ENCODE measurements at regions not wholly inside any gene's neighbourhood (a gene's known extent, or its start where the extent isn't known, plus 50 kb on each side); places are given as distances from the start of the nearest gene placed in this dataset.

DNA sequence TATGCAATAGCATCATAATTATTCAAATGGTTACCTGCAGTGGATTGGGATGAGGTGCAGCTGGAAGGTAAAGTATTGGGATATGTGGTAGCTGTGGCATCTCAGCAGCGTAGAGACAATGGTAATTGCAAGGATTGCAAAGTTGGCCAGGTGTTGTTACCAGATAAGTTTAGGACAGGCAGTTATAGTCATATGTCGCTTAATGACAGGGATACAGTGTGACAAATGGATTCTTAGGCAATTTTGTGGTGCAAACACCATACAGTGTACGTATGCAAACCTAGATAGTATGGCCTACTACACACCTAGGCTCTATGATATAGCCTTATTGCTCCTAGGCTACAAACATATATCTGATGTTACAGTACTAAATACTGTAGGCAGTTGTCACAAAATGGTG is 163.5 kb upstream of the LYZL2 start:
- H3K4me3 ChIP-seq (ENCODE audit: severe bottlenecking): no peak overlapping the region
- H3K27ac ChIP-seq (ENCODE audit: poor library complexity, severe bottlenecking): no peak overlapping the region
- no peaks in the 10 kb centered on the region for H3K36me3 ChIP-seq (ENCODE audit: low read depth)
- H3K9me3 ChIP-seq (ENCODE audit: severe bottlenecking): no peaks in the 10 kb centered on the region
- no peaks in the 10 kb centered on the region for H3K27me3 ChIP-seq (ENCODE audit: insufficient read depth, poor library complexity, severe bottlenecking)
- ATAC-seq (ENCODE audit: low read depth) (no peak), DNase-seq (ENCODE audit: low spot score) (no peak)
- no peaks in the 10 kb centered on the region for H3K4me1 ChIP-seq (ENCODE audit: insufficient read depth, poor library complexity, severe bottlenecking)
- TF ChIP-seq, protein P1, sequence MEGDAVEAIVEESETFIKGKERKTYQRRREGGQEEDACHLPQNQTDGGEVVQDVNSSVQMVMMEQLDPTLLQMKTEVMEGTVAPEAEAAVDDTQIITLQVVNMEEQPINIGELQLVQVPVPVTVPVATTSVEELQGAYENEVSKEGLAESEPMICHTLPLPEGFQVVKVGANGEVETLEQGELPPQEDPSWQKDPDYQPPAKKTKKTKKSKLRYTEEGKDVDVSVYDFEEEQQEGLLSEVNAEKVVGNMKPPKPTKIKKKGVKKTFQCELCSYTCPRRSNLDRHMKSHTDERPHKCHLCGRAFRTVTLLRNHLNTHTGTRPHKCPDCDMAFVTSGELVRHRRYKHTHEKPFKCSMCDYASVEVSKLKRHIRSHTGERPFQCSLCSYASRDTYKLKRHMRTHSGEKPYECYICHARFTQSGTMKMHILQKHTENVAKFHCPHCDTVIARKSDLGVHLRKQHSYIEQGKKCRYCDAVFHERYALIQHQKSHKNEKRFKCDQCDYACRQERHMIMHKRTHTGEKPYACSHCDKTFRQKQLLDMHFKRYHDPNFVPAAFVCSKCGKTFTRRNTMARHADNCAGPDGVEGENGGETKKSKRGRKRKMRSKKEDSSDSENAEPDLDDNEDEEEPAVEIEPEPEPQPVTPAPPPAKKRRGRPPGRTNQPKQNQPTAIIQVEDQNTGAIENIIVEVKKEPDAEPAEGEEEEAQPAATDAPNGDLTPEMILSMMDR (IDR thresholded peaks at IDR 0.05; ENCODE audit: poor library complexity, severe bottlenecking): no peak

DNA sequence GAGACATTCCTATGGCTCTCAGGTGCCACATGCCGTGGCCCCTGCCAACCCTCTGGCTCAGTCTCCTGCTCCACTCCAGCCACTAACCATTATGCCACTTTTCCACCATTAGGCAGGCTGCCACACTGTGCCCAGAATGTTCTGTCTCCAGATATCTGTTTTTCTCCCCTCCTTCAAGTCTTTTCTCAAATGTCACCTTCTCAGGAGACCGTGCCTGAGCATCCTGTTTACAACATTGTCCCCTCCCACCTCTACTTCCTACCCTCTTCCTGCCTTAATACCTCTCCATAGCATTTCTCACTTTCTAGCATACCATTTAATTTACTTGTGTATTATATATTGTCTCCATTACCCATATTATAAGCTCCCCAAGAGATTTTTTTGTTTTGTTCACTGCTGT is 162.5 kb upstream of the LYZL2 start:
- TF ChIP-seq, protein P1 (IDR thresholded peaks at IDR 0.05; ENCODE audit: poor library complexity, severe bottlenecking): no peak
- Histone ChIP-seq H3K9me3 (ENCODE audit: severe bottlenecking) (no peaks in the 10 kb centered on the region), H3K36me3 (ENCODE audit: low read depth) (no peaks in the 10 kb centered on the region), H3K27me3 (ENCODE audit: insufficient read depth, poor library complexity, severe bottlenecking) (no peaks in the 10 kb centered on the region), H3K27ac (ENCODE audit: poor library complexity, severe bottlenecking) (no peak overlapping the region), H3K4me3 (ENCODE audit: severe bottlenecking) (no peak overlapping the region), H3K4me1 (ENCODE audit: insufficient read depth, poor library complexity, severe bottlenecking) (no peaks in the 10 kb centered on the region)
- DNase-seq (ENCODE audit: low spot score) (no peak), ATAC-seq (ENCODE audit: low read depth) (no peak)

DNA sequence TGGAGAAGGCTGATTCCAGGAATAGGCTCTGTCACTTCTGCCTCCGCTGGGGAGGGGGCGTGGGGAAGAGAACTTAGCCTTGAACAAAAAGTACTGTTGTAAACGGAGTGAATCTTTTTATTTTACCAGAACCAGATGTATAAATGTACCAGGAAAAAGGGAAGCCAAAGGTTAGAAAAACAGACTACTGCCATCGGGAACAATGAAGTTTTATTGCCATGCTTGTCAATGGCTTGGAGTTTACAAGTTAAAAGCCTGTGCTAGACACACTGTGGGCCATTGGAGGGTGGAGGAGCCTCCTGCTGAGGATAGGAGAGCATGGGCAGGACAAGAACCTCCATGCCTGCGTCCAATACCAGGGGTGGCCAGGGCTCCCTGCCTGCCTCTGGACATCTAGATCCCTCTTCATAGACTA is 161.7 kb upstream of the LYZL2 start:
- Histone ChIP-seq H3K4me1 (ENCODE audit: insufficient read depth, poor library complexity, severe bottlenecking) (no peaks in the 10 kb centered on the region), H3K36me3 (ENCODE audit: low read depth) (no peaks in the 10 kb centered on the region), H3K9me3 (ENCODE audit: severe bottlenecking) (no peaks in the 10 kb centered on the region), H3K27me3 (ENCODE audit: insufficient read depth, poor library complexity, severe bottlenecking) (no peaks in the 10 kb centered on the region), H3K27ac (ENCODE audit: poor library complexity, severe bottlenecking) (no peak overlapping the region), H3K4me3 (ENCODE audit: severe bottlenecking) (no peak overlapping the region)
- no peak for ATAC-seq (ENCODE audit: low read depth)
- no peak for DNase-seq (ENCODE audit: low spot score)
- TF ChIP-seq, protein P1 (IDR thresholded peaks at IDR 0.05; ENCODE audit: poor library complexity, severe bottlenecking): no peak

DNA sequence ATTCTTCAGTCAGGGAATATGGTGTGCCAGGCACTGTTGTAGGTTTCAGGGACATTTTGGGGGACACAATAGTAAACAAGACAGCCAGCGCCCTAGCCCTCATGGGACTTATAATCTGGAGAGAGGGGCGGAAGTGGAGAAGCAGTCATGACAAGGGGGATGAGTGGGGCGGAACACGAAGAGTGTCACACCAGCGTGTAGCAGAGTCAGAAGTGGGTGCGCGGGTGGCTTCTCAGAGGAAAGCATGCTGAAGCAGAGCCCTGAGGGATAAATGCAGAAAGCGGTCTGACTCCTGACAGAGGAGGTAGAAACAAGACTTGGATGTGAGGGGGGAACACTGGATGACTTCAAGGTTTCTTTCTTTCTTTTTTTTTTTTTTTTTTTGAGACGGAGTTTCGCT is 160.3 kb upstream of the LYZL2 start:
- no peaks in the 10 kb centered on the region for H3K27me3 ChIP-seq (ENCODE audit: insufficient read depth, poor library complexity, severe bottlenecking)
- no peaks in the 10 kb centered on the region for H3K36me3 ChIP-seq (ENCODE audit: low read depth)
- H3K4me3 ChIP-seq (ENCODE audit: severe bottlenecking): no peak overlapping the region
- ATAC-seq (ENCODE audit: low read depth): no peak
- H3K9me3 ChIP-seq (ENCODE audit: severe bottlenecking): no peaks in the 10 kb centered on the region
- TF ChIP-seq, protein P1 (IDR thresholded peaks at IDR 0.05; ENCODE audit: poor library complexity, severe bottlenecking): no peak
- no peaks in the 10 kb centered on the region for H3K4me1 ChIP-seq (ENCODE audit: insufficient read depth, poor library complexity, severe bottlenecking)
- DNase-seq (ENCODE audit: low spot score): no peak
- H3K27ac ChIP-seq (ENCODE audit: poor library complexity, severe bottlenecking): no peak overlapping the region

DNA sequence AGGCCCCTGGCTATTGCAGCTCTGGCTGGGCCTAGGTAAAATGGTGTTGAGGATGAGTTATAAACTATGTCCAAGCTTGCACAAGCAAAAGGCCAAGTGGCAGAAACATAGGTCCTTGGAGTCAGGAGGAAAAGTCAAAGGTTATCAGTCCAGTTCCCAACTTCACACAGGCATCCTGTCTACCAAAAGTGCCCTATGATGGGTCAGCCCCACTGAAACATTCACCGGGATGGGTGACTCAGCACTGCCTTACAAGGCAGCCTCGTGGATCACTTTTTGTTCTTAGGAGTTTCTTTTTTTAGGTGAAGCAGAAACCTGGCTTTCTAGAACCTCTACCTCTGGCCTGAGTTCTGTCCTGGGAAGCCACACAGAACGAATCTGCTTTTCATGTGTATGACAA is 158.8 kb upstream of the LYZL2 start:
- Histone ChIP-seq H3K27me3 (ENCODE audit: insufficient read depth, poor library complexity, severe bottlenecking) (no peaks in the 10 kb centered on the region), H3K4me1 (ENCODE audit: insufficient read depth, poor library complexity, severe bottlenecking) (no peaks in the 10 kb centered on the region), H3K4me3 (ENCODE audit: severe bottlenecking) (no peak overlapping the region), H3K9me3 (ENCODE audit: severe bottlenecking) (no peaks in the 10 kb centered on the region), H3K27ac (ENCODE audit: poor library complexity, severe bottlenecking) (no peak overlapping the region), H3K36me3 (ENCODE audit: low read depth) (no peaks in the 10 kb centered on the region)
- ATAC-seq (ENCODE audit: low read depth): no peak
- no peak for DNase-seq (ENCODE audit: low spot score)
- TF ChIP-seq, protein P1 (IDR thresholded peaks at IDR 0.05; ENCODE audit: poor library complexity, severe bottlenecking): no peak
